Thyroid gland (tissue), 4 donors: ENCODE measurements at regions not wholly inside any gene's neighbourhood (a gene's known extent, or its start where the extent isn't known, plus 50 kb on each side); places are given as distances from the start of the nearest gene placed in this dataset.

Experiments used
- POLR2A ChIP-seq, 2 donors: fragments of 450-650 bp; IDR thresholded peaks; one replicate each; pipeline ENCODE4 v1.6.1; 2017; ENCODE audit warnings: antibody characterized with exemption in 2 of 2, mild to moderate bottlenecking in 2 of 2, moderate library complexity in 1 of 2
- TF ChIP-seq, protein P1 (sequence below), 6 experiments: fragments of 200-600 bp in 3 of 6; fragments of 450-650 bp in 3 of 6; sonication (generic) in 3 of 6; IDR thresholded peaks; one replicate each; pipeline ENCODE4 v1.5.1; 2016 to 2019; ENCODE audit warnings: antibody characterized with exemption in 6 of 6, mild to moderate bottlenecking in 2 of 6, inconsistent platforms in 1 of 6, moderate library complexity in 1 of 6

DNA sequence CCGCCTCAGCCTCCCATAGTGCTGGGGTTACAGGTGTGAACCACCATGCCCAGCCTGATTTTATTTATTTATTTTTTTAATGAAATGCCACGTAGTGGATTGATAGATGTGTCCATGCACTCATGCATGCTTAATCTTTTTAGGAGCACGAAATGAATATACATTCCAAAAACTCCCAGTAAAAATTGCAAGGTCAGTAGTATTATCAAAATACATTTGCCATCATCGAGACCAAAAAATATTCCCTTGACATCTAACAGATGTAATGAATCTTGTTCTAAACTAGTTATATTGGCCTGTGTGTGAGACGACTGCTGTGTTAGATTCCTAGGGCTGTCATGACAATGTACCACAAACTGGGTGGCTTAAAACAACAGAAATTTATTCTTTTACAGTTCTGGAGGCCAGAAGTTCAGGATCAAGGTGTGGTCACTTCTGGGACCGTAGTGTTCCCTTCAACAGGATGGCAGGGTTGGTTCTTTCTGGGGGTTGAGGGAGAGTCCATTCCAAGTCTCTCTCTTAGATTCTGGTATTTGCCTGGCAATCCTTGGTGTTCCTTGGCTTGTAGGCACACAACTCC lies 56.1 kb upstream of the UBL3 start:
- TF ChIP-seq, protein P1, sequence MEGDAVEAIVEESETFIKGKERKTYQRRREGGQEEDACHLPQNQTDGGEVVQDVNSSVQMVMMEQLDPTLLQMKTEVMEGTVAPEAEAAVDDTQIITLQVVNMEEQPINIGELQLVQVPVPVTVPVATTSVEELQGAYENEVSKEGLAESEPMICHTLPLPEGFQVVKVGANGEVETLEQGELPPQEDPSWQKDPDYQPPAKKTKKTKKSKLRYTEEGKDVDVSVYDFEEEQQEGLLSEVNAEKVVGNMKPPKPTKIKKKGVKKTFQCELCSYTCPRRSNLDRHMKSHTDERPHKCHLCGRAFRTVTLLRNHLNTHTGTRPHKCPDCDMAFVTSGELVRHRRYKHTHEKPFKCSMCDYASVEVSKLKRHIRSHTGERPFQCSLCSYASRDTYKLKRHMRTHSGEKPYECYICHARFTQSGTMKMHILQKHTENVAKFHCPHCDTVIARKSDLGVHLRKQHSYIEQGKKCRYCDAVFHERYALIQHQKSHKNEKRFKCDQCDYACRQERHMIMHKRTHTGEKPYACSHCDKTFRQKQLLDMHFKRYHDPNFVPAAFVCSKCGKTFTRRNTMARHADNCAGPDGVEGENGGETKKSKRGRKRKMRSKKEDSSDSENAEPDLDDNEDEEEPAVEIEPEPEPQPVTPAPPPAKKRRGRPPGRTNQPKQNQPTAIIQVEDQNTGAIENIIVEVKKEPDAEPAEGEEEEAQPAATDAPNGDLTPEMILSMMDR (IDR thresholded peaks at IDR 0.05) = no peak
- TF ChIP-seq POLR2A (IDR thresholded peaks at IDR 0.05) = no peak
